HCT116 (cell line): ENCODE measurements at regions not wholly inside any gene's neighbourhood (a gene's known extent, or its start where the extent isn't known, plus 50 kb on each side); places are given as distances from the start of the nearest gene placed in this dataset.

Experiments used
- CTCF ChIP-seq, 3 experiments: fragments of 200-600 bp in 1 of 3; sonication (generic) in 1 of 3; IDR thresholded peaks in 2 of 3; conservative IDR thresholded peaks in 1 of 3; 2 replicates each; pipeline ENCODE4 v1.5.1; 2012 to 2017; ENCODE audit warnings: low read depth in 2 of 3, low read length in 2 of 3, antibody characterized with exemption in 1 of 3, borderline replicate concordance in 1 of 3, control low read depth in 1 of 3, mild to moderate bottlenecking in 1 of 3, mixed read lengths in 1 of 3, mixed run types in 1 of 3, moderate library complexity in 1 of 3; ENCODE audit not compliant: insufficient read depth in 1 of 3
- POLR2AphosphoS5 ChIP-seq: IDR thresholded peaks from 2 replicates; pipeline ENCODE4 v1.6.1; 2011; ENCODE audit warnings: mild to moderate bottlenecking, low read depth, low read length, moderate library complexity
- YY1 ChIP-seq: IDR thresholded peaks from 2 replicates; pipeline ENCODE4 v1.6.1; 2011; ENCODE audit warnings: low read length, low read depth, moderate library complexity, mild to moderate bottlenecking; ENCODE audit not compliant: insufficient replicate concordance; ENCODE audit errors: extremely low read depth

GRCh38 chr3:30321065-30321464 is 285.3 kb upstream of the TGFBR2 start:
- TF ChIP-seq CTCF (IDR thresholded peaks at IDR 0.05 in 2 of 3, conservative IDR thresholded peaks at IDR 0.05 in 1 of 3; ENCODE audit: borderline replicate concordance in 1 of 3, insufficient read depth in 1 of 3, low read depth in 2 of 3, low read length in 2 of 3) (no peak), YY1 (no peak), POLR2AphosphoS5 (no peak)
